Fibroblast of lung (primary cell): ENCODE measurements at regions not wholly inside any gene's neighbourhood (a gene's known extent, or its start where the extent isn't known, plus 50 kb on each side); places are given as distances from the start of the nearest gene placed in this dataset.

ENCODE experiments used
- DNase-seq, 2 donors: peaks; one replicate each; pipeline versions ENCODE4 v3.0.0 to v3.0.0-alpha.2; 2010; ENCODE audit warnings: low read depth in 2 of 2
- H2AFZ ChIP-seq: 2 replicates; pipeline ENCODE4 v1.5.1; 2012; ENCODE audit warnings: low read length, control low read depth, inconsistent platforms
- H3K27ac ChIP-seq: 2 replicates; pipeline ENCODE4 v1.5.1; 2011; ENCODE audit warnings: low read length, control low read depth; ENCODE audit not compliant: insufficient read depth
- H3K27me3 ChIP-seq: 2 replicates; pipeline ENCODE4 v1.5.1; 2011; ENCODE audit warnings: mild to moderate bottlenecking, low read length; ENCODE audit not compliant: control insufficient read depth, insufficient read depth
- H3K36me3 ChIP-seq: 2 replicates; pipeline ENCODE4 v1.5.1; 2011; ENCODE audit warnings: low read length; ENCODE audit not compliant: control insufficient read depth, insufficient read depth
- H3K4me1 ChIP-seq: 2 replicates; pipeline ENCODE4 v1.5.1; 2011; ENCODE audit warnings: low read length; ENCODE audit not compliant: control insufficient read depth, insufficient read depth; ENCODE audit errors: extremely low read depth
- H3K4me2 ChIP-seq: 2 replicates; pipeline ENCODE4 v1.5.1; 2011; ENCODE audit warnings: low read length, control low read depth; ENCODE audit not compliant: insufficient read depth; ENCODE audit errors: extremely low read depth
- H3K4me3 ChIP-seq, 4 experiments: fragments of 200-600 bp in 1 of 4; sonication (generic) in 1 of 4; replicated peaks in 1 of 4; 2 replicates each; pipeline ENCODE4 v1.5.1; 2011 to 2016; ENCODE audit warnings: low read length in 4 of 4, low read depth in 3 of 4, mild to moderate bottlenecking in 3 of 4, control low read depth in 2 of 4, inconsistent platforms in 1 of 4, mixed read lengths in 1 of 4; ENCODE audit not compliant: insufficient read depth in 1 of 4; ENCODE audit errors: control extremely low read depth in 1 of 4
- H3K79me2 ChIP-seq: 2 replicates; pipeline ENCODE4 v1.5.1; 2012; ENCODE audit warnings: mild to moderate bottlenecking, low read length, inconsistent platforms; ENCODE audit not compliant: control insufficient read depth, insufficient read depth
- H3K9ac ChIP-seq: 2 replicates; pipeline ENCODE4 v1.5.1; 2011; ENCODE audit warnings: mild to moderate bottlenecking, low read length, control low read depth; ENCODE audit not compliant: insufficient read depth
- H3K9me3 ChIP-seq: 2 replicates; pipeline ENCODE4 v1.5.1; 2012; ENCODE audit warnings: low read depth, low read length; ENCODE audit not compliant: control insufficient read depth, insufficient read depth
- H4K20me1 ChIP-seq: 2 replicates; pipeline ENCODE4 v1.5.1; 2011; ENCODE audit warnings: low read length; ENCODE audit not compliant: control insufficient read depth, insufficient read depth; ENCODE audit errors: extremely low read depth
- CTCF ChIP-seq, 2 donors: IDR thresholded peaks in 1 of 2; conservative IDR thresholded peaks in 1 of 2; 1 replicate in 1 of 2; 2 replicates in 1 of 2; pipeline ENCODE4 v1.5.1; 2011 to 2012; ENCODE audit warnings: low read length in 2 of 2, control low read depth in 1 of 2, inconsistent platforms in 1 of 2, low read depth in 1 of 2, mild to moderate bottlenecking in 1 of 2
- EZH2 ChIP-seq: IDR thresholded peaks from 2 replicates; pipeline ENCODE4 v1.5.1; 2012; ENCODE audit warnings: low read length, control low read depth, mild to moderate bottlenecking; ENCODE audit errors: missing control alignments

DNA sequence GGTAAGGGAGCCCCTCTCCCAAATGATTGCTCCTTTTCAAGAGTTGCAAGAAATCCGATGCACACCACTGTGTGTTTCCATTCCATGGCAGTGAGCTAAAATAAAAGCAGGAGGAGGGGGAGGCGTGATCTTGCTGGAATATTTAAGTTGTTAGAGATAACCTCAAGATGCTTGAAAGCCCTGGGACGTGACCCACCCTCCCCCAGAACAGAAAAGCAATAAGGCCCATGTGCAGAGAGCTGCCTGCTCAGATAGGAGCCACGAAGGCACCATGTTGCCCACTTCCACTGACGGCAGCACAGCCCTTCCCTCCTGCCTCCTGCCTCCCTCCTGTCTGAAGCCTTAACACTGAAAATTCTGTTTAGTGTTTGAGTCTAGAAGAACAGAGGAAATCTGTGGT, 432.6 kb upstream of the CDH4 start:
- TF ChIP-seq CTCF (conservative IDR thresholded peaks at IDR 0.05 in 1 of 2, IDR thresholded peaks at IDR 0.05 in 1 of 2; ENCODE audit: low read depth in 1 of 2, low read length in 2 of 2) (no peak), EZH2 (no peak)
- Histone ChIP-seq H3K4me1 (no peaks in the 10 kb centered on the region), H3K36me3 (no peaks in the 10 kb centered on the region), H3K27ac (no peak overlapping the region), H3K4me3 (no peak overlapping the region), H3K79me2 (no peaks in the 10 kb centered on the region), H3K9me3 (no peaks in the 10 kb centered on the region), H3K4me2 (no peak overlapping the region), H3K9ac (no peak overlapping the region), H4K20me1 (no peaks in the 10 kb centered on the region), H3K27me3 (no peaks in the 10 kb centered on the region), H2AFZ (no peak overlapping the region)
- DNase-seq = no peak

DNA sequence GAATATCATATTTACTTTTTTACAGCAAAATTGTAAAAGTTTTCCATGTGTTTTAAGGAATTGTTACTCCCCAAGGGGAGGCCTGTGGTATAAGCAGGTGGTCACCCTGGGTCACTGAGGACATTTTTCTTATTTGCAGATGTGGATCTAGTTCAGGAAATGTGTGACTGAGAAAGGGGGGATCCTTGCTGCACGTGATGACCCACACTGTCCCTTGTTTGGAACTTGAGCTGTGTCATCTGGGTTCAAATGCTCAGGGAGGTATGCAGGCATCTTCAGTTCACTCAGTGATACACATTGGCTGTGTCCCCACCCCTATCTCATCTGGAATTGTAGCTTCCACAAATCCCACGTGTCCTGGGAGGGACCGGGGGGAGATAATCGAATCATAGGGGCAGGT, 431.9 kb upstream of the CDH4 start:
- Histone ChIP-seq H3K4me1 (no peaks in the 10 kb centered on the region), H2AFZ (no peak overlapping the region), H3K27me3 (no peaks in the 10 kb centered on the region), H3K4me3 (no peak overlapping the region), H3K9me3 (no peaks in the 10 kb centered on the region), H4K20me1 (no peaks in the 10 kb centered on the region), H3K27ac (no peak overlapping the region), H3K9ac (no peak overlapping the region), H3K79me2 (no peaks in the 10 kb centered on the region), H3K4me2 (no peak overlapping the region), H3K36me3 (no peaks in the 10 kb centered on the region)
- no peak for DNase-seq
- no peak for TF ChIP-seq CTCF (conservative IDR thresholded peaks at IDR 0.05 in 1 of 2, IDR thresholded peaks at IDR 0.05 in 1 of 2; ENCODE audit: low read depth in 1 of 2, low read length in 2 of 2)
- no peak for TF ChIP-seq EZH2

DNA sequence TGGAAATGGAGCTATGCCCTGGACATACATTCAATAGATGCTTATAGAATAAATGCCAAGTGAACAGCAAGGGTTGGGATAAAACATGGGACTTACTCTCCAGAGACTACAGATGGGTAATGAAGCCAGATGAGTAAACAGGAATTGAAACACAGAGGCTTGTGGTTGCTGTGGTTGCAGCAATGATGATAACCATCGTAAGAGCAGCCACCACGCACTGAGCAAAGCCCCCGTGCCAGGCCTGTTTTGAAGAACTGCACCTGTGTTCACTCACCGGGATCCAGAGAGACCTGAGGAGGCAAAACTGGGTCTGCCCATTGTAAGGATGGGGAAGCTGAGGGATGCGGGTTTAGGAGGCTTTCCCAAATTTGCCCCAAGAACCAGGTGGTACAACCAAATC, 431.1 kb upstream of the CDH4 start:
- Histone ChIP-seq H3K4me3 (no peak overlapping the region), H3K9ac (no peak overlapping the region), H3K27me3 (no peaks in the 10 kb centered on the region), H4K20me1 (no peaks in the 10 kb centered on the region), H3K4me2 (no peak overlapping the region), H3K9me3 (no peaks in the 10 kb centered on the region), H3K79me2 (no peaks in the 10 kb centered on the region), H3K4me1 (no peaks in the 10 kb centered on the region), H3K27ac (no peak overlapping the region), H2AFZ (no peak overlapping the region), H3K36me3 (no peaks in the 10 kb centered on the region)
- no peak for TF ChIP-seq EZH2
- no peak for TF ChIP-seq CTCF (conservative IDR thresholded peaks at IDR 0.05 in 1 of 2, IDR thresholded peaks at IDR 0.05 in 1 of 2; ENCODE audit: low read depth in 1 of 2, low read length in 2 of 2)
- DNase-seq = no peak
